LNCAP (cell line): ENCODE measurements at regions not wholly inside any gene's neighbourhood (a gene's known extent, or its start where the extent isn't known, plus 50 kb on each side); places are given as distances from the start of the nearest gene placed in this dataset.

Experiments used
- CTCF ChIP-seq: fragments of 450-650 bp; IDR thresholded peaks from 2 replicates; pipeline ENCODE4 v1.5.1; 2017; ENCODE audit warnings: mild to moderate bottlenecking

GRCh38 chr1:63152572-63152971 is 169.8 kb upstream of the FOXD3 start:
- no peak for TF ChIP-seq CTCF

GRCh38 chr1:63155437-63155836 is 166.9 kb upstream of the FOXD3 start:
- no peak for TF ChIP-seq CTCF

- no peak for TF ChIP-seq CTCF
Measured at GRCh38 chr1:63157085-63157484, 165.3 kb upstream of the FOXD3 start.

- no peak for TF ChIP-seq CTCF
Measured at GRCh38 chr1:63169057-63169456, 153.3 kb upstream of the FOXD3 start.

- TF ChIP-seq CTCF = no peak
Measured at GRCh38 chr1:63173161-63173560, 149.2 kb upstream of the FOXD3 start.

GRCh38 chr1:63189677-63190076 is 132.7 kb upstream of the FOXD3 start:
- peak; percentile 52 for TF ChIP-seq CTCF

- no peak for TF ChIP-seq CTCF
Measured at GRCh38 chr1:63190171-63190570, 132.2 kb upstream of the FOXD3 start.

- no peak for TF ChIP-seq CTCF
Measured at GRCh38 chr1:63198871-63199394, 123.4 kb upstream of the FOXD3 start.
